BJ (cell line): ENCODE measurements at regions not wholly inside any gene's neighbourhood (a gene's known extent, or its start where the extent isn't known, plus 50 kb on each side); places are given as distances from the start of the nearest gene placed in this dataset.

ENCODE experiments used
- CTCF ChIA-PET: fragments of 350-600 bp; formaldehyde crosslinking; extraction: SDS; loops from one replicate; lab custom pipeline; 2021; ENCODE audit warnings: antibody characterized with exemption, inconsistent platforms; lab: Yijun Ruan, JAX
- POLR2A ChIA-PET: fragments of 300-600 bp; sonication (Branson Sonifier 250); formaldehyde crosslinking; extraction: SDS; loops from one replicate; lab custom pipeline; 2021; ENCODE audit warnings: antibody characterized with exemption; lab: Charles Lee
- DNase-seq: peaks from one replicate; pipeline ENCODE4 v3.0.0-alpha.2; 2011; ENCODE audit warnings: low read depth
- H3K27me3 ChIP-seq: 2 replicates; pipeline ENCODE4 v1.6.0; 2011; ENCODE audit warnings: low read length; ENCODE audit not compliant: control insufficient read depth, insufficient read depth
- H3K36me3 ChIP-seq: 2 replicates; pipeline ENCODE4 v1.5.1; 2011; ENCODE audit warnings: low read length; ENCODE audit not compliant: control insufficient read depth, insufficient read depth
- H3K4me3 ChIP-seq: 2 replicates; pipeline ENCODE4 v1.5.1; 2011; ENCODE audit warnings: low read depth, mild to moderate bottlenecking, control low read depth, low read length
- TF ChIP-seq, protein P1 (sequence below): IDR thresholded peaks from 2 replicates; pipeline ENCODE4 v1.5.1; 2011; ENCODE audit warnings: low read depth, mild to moderate bottlenecking, control low read depth, inconsistent platforms, low read length, moderate library complexity; ENCODE audit not compliant: insufficient read depth

DNA sequence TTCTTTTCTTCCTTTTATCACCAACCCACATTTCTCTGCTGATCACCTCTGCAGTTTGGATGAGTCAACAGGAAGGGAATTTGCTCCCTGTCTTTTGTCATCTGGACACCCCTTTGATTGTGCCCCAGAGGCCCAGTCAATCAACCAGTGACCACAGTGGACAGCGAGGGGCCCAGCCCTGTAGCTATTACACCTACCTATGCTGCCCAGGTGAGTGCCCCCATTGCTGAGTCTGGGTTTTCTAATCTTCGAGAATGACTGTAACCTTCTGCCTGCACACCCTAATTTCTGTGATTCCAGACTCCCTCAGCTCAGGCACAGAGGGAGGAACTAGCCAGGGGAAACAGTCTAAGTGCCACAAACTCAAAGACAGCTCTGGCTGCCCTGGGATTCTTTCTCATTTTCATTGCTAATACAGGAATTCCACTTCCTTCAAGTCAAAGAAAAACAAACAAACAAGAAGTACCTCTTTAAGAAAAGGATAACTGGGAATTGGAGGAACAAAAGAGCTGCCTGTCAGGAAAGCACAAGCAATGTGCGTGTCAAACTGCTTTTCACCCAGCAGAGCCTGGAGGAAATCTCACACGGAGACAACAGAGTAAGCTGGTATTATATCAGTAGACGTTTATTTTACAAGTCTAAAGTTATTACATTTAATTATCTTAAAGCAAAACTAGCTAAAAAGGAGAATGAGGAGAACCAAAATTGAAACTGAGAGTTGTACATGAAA is 311.1 kb downstream of the AJAP1 start:
- Histone ChIP-seq H3K36me3 (no peaks in the 10 kb centered on the region), H3K4me3 (no peak overlapping the region), H3K27me3 (no peaks in the 10 kb centered on the region)
- ChIA-PET CTCF (no interaction called here), POLR2A (no interaction called here)
- TF ChIP-seq, protein P1, sequence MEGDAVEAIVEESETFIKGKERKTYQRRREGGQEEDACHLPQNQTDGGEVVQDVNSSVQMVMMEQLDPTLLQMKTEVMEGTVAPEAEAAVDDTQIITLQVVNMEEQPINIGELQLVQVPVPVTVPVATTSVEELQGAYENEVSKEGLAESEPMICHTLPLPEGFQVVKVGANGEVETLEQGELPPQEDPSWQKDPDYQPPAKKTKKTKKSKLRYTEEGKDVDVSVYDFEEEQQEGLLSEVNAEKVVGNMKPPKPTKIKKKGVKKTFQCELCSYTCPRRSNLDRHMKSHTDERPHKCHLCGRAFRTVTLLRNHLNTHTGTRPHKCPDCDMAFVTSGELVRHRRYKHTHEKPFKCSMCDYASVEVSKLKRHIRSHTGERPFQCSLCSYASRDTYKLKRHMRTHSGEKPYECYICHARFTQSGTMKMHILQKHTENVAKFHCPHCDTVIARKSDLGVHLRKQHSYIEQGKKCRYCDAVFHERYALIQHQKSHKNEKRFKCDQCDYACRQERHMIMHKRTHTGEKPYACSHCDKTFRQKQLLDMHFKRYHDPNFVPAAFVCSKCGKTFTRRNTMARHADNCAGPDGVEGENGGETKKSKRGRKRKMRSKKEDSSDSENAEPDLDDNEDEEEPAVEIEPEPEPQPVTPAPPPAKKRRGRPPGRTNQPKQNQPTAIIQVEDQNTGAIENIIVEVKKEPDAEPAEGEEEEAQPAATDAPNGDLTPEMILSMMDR: no peak
- DNase-seq: no peak

DNA sequence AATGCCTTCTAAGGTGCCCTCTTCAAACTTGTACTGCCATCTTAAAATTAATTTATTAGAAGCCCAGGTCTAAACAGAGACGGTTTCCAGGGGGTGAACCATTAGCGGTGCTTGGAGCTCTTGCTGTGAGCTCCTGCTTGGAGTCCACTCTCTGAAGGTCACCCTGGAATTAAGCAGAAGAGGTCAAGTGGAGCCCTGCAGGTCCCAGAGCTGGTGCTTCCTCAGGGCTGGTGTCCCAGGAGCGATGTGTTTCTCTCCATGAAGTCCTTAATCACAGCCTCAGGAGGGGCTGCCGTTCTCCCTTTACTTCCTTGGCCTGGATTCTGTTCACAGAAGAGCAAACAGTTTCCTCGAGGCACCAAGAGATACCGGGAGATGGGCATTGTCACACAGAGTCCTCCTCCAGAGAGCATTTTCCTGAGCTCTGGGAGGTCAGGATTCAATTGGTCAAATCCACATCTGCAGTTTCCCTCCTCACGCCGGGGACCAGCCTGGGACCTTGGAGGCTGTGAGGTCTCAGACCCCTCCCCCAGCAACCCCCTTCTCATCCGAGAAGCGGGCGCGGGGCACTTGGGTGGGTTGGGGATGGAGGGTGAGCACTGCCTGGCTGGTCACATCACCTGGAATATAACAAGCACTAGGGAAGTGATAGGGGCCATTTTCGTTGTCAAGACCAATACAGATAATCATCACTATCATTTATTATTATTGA is 310.4 kb downstream of the AJAP1 start:
- TF ChIP-seq, protein P1: no peak
- no peak for DNase-seq
- Histone ChIP-seq H3K27me3 (no peaks in the 10 kb centered on the region), H3K4me3 (no peak overlapping the region), H3K36me3 (no peaks in the 10 kb centered on the region)
- POLR2A ChIA-PET: no interaction called here
- CTCF ChIA-PET: no interaction called here

DNA sequence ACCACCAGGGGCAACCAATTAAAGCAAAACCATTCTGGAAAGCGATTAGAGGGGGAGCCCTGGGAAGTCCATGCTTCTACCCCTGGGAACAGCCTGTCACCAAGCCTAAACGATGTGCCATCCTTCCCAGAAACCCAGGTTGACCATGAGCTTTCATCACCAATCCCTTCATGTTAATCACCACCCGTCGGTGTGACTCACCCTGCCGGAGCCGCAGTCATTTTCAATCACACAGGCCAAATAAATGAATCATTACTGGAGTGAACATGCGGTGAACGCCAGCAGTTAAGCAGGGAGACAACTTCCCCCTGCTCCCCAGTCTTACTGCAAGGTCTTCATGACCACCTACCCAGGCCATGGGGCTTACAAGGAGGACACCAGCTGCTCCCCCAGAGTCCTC is 308.8 kb downstream of the AJAP1 start:
- TF ChIP-seq, protein P1: no peak
- ChIA-PET POLR2A (no interaction called here), CTCF (no interaction called here)
- DNase-seq: no peak
- Histone ChIP-seq H3K36me3 (no peaks in the 10 kb centered on the region), H3K27me3 (no peaks in the 10 kb centered on the region), H3K4me3 (no peak overlapping the region)

DNA sequence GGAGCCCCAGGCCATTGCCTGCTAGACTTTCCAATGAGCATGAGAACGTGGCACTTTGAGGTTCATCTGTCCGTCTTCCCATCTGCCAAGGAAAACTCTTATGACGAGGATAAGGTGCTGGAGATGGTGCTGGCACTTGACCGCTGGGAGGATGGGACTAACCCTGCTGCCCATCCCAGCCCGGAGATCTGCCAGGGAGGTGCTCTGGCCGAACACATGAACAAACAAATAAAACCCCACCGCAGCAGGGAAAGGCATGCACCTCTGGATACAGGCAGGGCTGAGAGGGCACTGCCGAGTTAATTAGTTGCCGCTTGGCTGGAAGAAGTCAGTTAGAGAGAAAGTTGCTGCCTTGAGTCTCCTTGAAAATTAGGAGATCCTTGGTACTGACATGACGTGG is 308.4 kb downstream of the AJAP1 start:
- POLR2A ChIA-PET: no interaction called here
- Histone ChIP-seq H3K4me3 (no peak overlapping the region), H3K27me3 (no peaks in the 10 kb centered on the region), H3K36me3 (no peaks in the 10 kb centered on the region)
- CTCF ChIA-PET: no interaction called here
- TF ChIP-seq, protein P1: no peak
- no peak for DNase-seq

DNA sequence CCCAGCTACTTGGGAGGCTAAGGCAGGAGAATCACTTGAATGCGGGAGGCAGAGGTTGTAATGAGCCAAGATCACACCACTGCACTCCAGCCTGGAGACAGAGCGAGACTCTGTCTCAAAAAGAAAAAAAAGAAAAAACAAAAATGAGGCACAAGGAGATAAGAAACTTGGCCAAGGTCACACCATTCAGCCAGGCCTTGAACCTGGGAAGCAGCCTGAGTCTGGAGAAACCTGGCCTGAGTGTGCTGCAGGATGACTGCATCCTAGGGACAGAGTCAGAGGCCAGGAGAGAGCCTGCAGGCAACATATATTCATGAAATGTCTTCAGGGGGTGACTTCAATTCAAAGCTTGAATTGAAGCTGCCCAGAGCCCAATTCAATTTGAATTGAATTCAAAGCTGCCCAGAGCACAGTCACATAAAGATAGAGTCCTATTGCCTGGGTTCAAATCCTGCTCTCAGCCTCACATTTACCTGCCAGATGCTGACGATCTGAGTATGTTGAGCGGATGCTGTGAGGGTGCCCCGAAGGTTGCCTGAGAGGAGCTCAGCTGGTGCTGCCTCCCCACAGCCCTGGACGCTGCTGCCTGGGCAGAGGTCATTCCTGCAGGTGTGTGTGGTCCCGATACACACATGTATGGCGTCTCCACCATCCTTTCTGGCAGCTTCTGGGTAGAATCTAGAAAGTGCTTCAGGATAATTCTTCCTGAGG is 307.7 kb downstream of the AJAP1 start:
- POLR2A ChIA-PET: no interaction called here
- no peaks in the 10 kb centered on the region for H3K36me3 ChIP-seq
- H3K4me3 ChIP-seq: no peak overlapping the region
- TF ChIP-seq, protein P1: no peak
- no peak for DNase-seq
- CTCF ChIA-PET: no interaction called here
- no peaks in the 10 kb centered on the region for H3K27me3 ChIP-seq
